IMR-90 (cell line): ENCODE measurements at regions not wholly inside any gene's neighbourhood (a gene's known extent, or its start where the extent isn't known, plus 50 kb on each side); places are given as distances from the start of the nearest gene placed in this dataset.

ENCODE experiments used
- ATAC-seq: fragments of 200-7000 bp; cut with Tn5 transposase; 2 replicates; pipeline ENCODE4 v1.9.1; 2020; ENCODE audit warnings: low read depth, mild to moderate bottlenecking, moderate library complexity
- BruUV-seq: library from RNA; stranded (reverse); fragments of 400-500 nt; replicated peaks from 2 replicates; lab custom pipeline; 2021; lab: Mats Ljungman, UMichigan
- CTCF ChIA-PET: fragments of 300-600 bp; formaldehyde crosslinking; extraction: SDS; loops from one replicate; lab custom pipeline; 2021; ENCODE audit warnings: antibody characterized with exemption; lab: Yijun Ruan, JAX
- POLR2A ChIA-PET: fragments of 300-600 bp; sonication (Branson Sonifier 250); formaldehyde crosslinking; loops from one replicate; lab custom pipeline; 2022; ENCODE audit warnings: antibody characterized with exemption; ENCODE audit not compliant: unreplicated experiment; lab: Charles Lee
- DNase-seq: peaks from one replicate; pipeline ENCODE4 v3.0.0; 2013
- H2AFZ ChIP-seq: replicated peaks from 2 replicates; pipeline ENCODE3; 2013; ENCODE audit warnings: low read length, mild to moderate bottlenecking; ENCODE audit not compliant: poor library complexity
- H2AK5ac ChIP-seq: 2 replicates; pipeline ENCODE4 v1.6.1; 2013; ENCODE audit warnings: low read depth, low read length, inconsistent platforms
- H2AK9ac ChIP-seq: replicated peaks from 2 replicates; pipeline ENCODE3; 2013; ENCODE audit warnings: mild to moderate bottlenecking, low read depth, low read length, moderate library complexity; ENCODE audit not compliant: poor library complexity
- H2BK120ac ChIP-seq: 2 replicates; pipeline ENCODE4 v1.6.1; 2013; ENCODE audit warnings: low read depth, low read length, inconsistent platforms
- H2BK15ac ChIP-seq: 3 replicates; pipeline ENCODE4 v1.6.1; 2013; ENCODE audit warnings: low read depth, low read length, inconsistent platforms
- H2BK20ac ChIP-seq: 2 replicates; pipeline ENCODE4 v1.6.1; 2013; ENCODE audit warnings: low read depth, mild to moderate bottlenecking, inconsistent platforms, low read length, moderate library complexity
- H2BK5ac ChIP-seq: 2 replicates; pipeline ENCODE4 v1.6.1; 2013; ENCODE audit warnings: mild to moderate bottlenecking, low read depth, low read length, inconsistent platforms; ENCODE audit not compliant: poor library complexity, severe bottlenecking
- H3K14ac ChIP-seq: replicated peaks from 2 replicates; pipeline ENCODE4 v1.6.1; 2013; ENCODE audit warnings: low read depth, low read length, inconsistent platforms
- H3K18ac ChIP-seq: 2 replicates; pipeline ENCODE4 v1.6.1; 2013; ENCODE audit warnings: low read depth, low read length, control low read depth
- H3K23ac ChIP-seq: 2 replicates; pipeline ENCODE4 v1.6.1; 2013; ENCODE audit warnings: low read depth, low read length, inconsistent platforms
- H3K27ac ChIP-seq: 2 replicates; pipeline ENCODE4 v1.5.1; 2013; ENCODE audit warnings: mild to moderate bottlenecking, control low read depth, low read length; ENCODE audit not compliant: insufficient read depth
- H3K27me3 ChIP-seq: 2 replicates; pipeline ENCODE4 v1.6.1; 2013; ENCODE audit warnings: low read length; ENCODE audit not compliant: control insufficient read depth, insufficient read depth
- H3K36me3 ChIP-seq: 2 replicates; pipeline ENCODE4 v1.6.1; 2013; ENCODE audit warnings: low read length, mixed read lengths; ENCODE audit not compliant: control insufficient read depth, insufficient read depth
- H3K4ac ChIP-seq: 2 replicates; pipeline ENCODE4 v1.6.1; 2013; ENCODE audit warnings: low read depth, low read length, inconsistent platforms
- H3K4me1 ChIP-seq: 2 replicates; pipeline ENCODE4 v1.6.1; 2013; ENCODE audit warnings: low read length, mixed read lengths; ENCODE audit not compliant: control insufficient read depth, insufficient read depth
- H3K4me2 ChIP-seq: 2 replicates; pipeline ENCODE4 v1.6.1; 2013; ENCODE audit warnings: low read depth, mild to moderate bottlenecking, control low read depth, low read length, moderate library complexity
- H3K4me3 ChIP-seq: 2 replicates; pipeline ENCODE4 v1.5.1; 2013; ENCODE audit warnings: low read depth, mild to moderate bottlenecking, control low read depth, low read length, moderate library complexity; ENCODE audit not compliant: insufficient read depth
- H3K56ac ChIP-seq: 2 replicates; pipeline ENCODE4 v1.6.1; 2013; ENCODE audit warnings: low read length, inconsistent platforms; ENCODE audit not compliant: insufficient read depth; ENCODE audit errors: extremely low read depth
- H3K79me1 ChIP-seq, 2 experiments: 2 replicates each; pipeline ENCODE4 v1.6.1; 2013; ENCODE audit warnings: low read length in 2 of 2, inconsistent platforms in 1 of 2, low read depth in 1 of 2
- H3K9ac ChIP-seq: 2 replicates; pipeline ENCODE4 v1.6.1; 2013; ENCODE audit warnings: low read depth, low read length, control low read depth
- H3K9me1 ChIP-seq: 2 replicates; pipeline ENCODE4 v1.6.1; 2013; ENCODE audit warnings: low read length, inconsistent platforms; ENCODE audit not compliant: insufficient read depth
- H3K9me3 ChIP-seq: 2 replicates; pipeline ENCODE4 v1.6.1; 2013; ENCODE audit warnings: low read length; ENCODE audit not compliant: control insufficient read depth, insufficient read depth
- H4K20me1 ChIP-seq: 2 replicates; pipeline ENCODE4 v1.6.1; 2013; ENCODE audit warnings: low read length, inconsistent platforms; ENCODE audit not compliant: insufficient read depth
- H4K5ac ChIP-seq: 2 replicates; pipeline ENCODE4 v1.6.1; 2013; ENCODE audit warnings: mild to moderate bottlenecking, low read depth, low read length, control low read depth
- H4K8ac ChIP-seq, 2 experiments: 2 replicates each; pipeline ENCODE4 v1.6.1; 2013; ENCODE audit warnings: low read depth in 2 of 2, low read length in 2 of 2, control low read depth in 1 of 2, inconsistent platforms in 1 of 2
- H4K91ac ChIP-seq: 2 replicates; pipeline ENCODE4 v1.6.1; 2013; ENCODE audit warnings: low read depth, low read length, inconsistent platforms; ENCODE audit not compliant: insufficient read depth
- BHLHE40 ChIP-seq: fragments of 150-350 bp; IDR thresholded peaks from 2 replicates; pipeline ENCODE4 v1.6.1; 2016; ENCODE audit warnings: mild to moderate bottlenecking, low read depth, low read length
- MAFK ChIP-seq: IDR thresholded peaks from 2 replicates; pipeline ENCODE4 v1.6.1; 2012; ENCODE audit warnings: low read depth, low read length, improper control_type of control experiment
- NFE2L2 ChIP-seq: fragments of 150-350 bp; IDR thresholded peaks from 2 replicates; pipeline ENCODE4 v1.6.1; 2016; ENCODE audit warnings: low read depth, mild to moderate bottlenecking, low read length
- RAD21 ChIP-seq: IDR thresholded peaks from 2 replicates; pipeline ENCODE4 v1.6.1; 2012; ENCODE audit warnings: low read length, improper control_type of control experiment
- RCOR1 ChIP-seq: IDR thresholded peaks from 2 replicates; pipeline ENCODE4 v1.6.1; 2012; ENCODE audit warnings: mild to moderate bottlenecking, low read length, improper control_type of control experiment; ENCODE audit not compliant: insufficient replicate concordance
- SMC3 ChIP-seq: fragments of 150-350 bp; IDR thresholded peaks from 2 replicates; pipeline ENCODE4 v1.6.1; 2016; ENCODE audit warnings: low read depth, mild to moderate bottlenecking, antibody characterized with exemption, low read length, moderate library complexity
- WGBS, 2 experiments: methylation state at CpG; one replicate each; pipeline versions ENCODE4 v1.1.5 to v1.1.7; 2013; ENCODE audit warnings: missing lambda C conversion rate in 2 of 2; ENCODE audit not compliant: insufficient read length in 1 of 2; ENCODE audit errors: extremely low coverage in 2 of 2; 5-methylcytosine and 5-hydroxymethylcytosine counted together
- dilution Hi-C: fragments of 300-500 bp; cut with HindIII; formaldehyde crosslinking; loops from one replicate; pipeline ENCODE4 v1.14.3; 2018; ENCODE audit warnings: low sequenced_read_pairs; ENCODE audit not compliant: unreplicated experiment
- in situ Hi-C: fragments of 300-500 bp; cut with MboI; formaldehyde crosslinking; loops from 3 replicates; pipeline ENCODE4 v1.14.3; 2019; ENCODE audit warnings: low sequenced_read_pairs, inconsistent platforms, mixed read lengths
- intact Hi-C: fragments of 100-400 bp; cut with micrococcal nuclease; formaldehyde crosslinking; loops from 2 replicates; pipeline ENCODE4 v1.10.0; 2022
- TF ChIP-seq, protein P1 (sequence below): fragments of 150-350 bp; IDR thresholded peaks from 2 replicates; pipeline ENCODE4 v1.6.1; 2017; ENCODE audit warnings: mild to moderate bottlenecking, antibody characterized with exemption, low read length, low read depth

GRCh38 chrX:149275836-149276235 lies 229.3 kb downstream of the IDS start:
- Histone ChIP-seq H3K18ac (no peak overlapping the region), H3K4me1 (no peaks in the 10 kb centered on the region), H3K56ac (no peak overlapping the region), H3K23ac (no peak overlapping the region), H4K20me1 (no peaks in the 10 kb centered on the region), H3K4me2 (no peak overlapping the region), H3K36me3 (no peaks in the 10 kb centered on the region), H2AFZ (no peak overlapping the region), H4K8ac (no peak overlapping the region), H3K9ac (no peak overlapping the region), H3K27me3 (no peaks in the 10 kb centered on the region), H4K91ac (no peak overlapping the region), H2BK20ac (no peak overlapping the region), H2BK120ac (no peak overlapping the region), H3K27ac (no peak overlapping the region), H2AK9ac (no peak overlapping the region), H3K14ac (no peak overlapping the region), H3K4ac (no peak overlapping the region), H3K4me3 (no peak overlapping the region), H3K79me1 (no peaks in the 10 kb centered on the region), H4K5ac (no peak overlapping the region), H3K9me1 (no peaks in the 10 kb centered on the region), H3K9me3 (no peaks in the 10 kb centered on the region), H2AK5ac (no peak overlapping the region), H2BK15ac (no peak overlapping the region), H2BK5ac (no peak overlapping the region)
- TF ChIP-seq SMC3 (no peak), BHLHE40 (no peak), MAFK (no peak), RCOR1 (no peak), NFE2L2 (no peak), RAD21 (no peak)
- TF ChIP-seq, protein P1, sequence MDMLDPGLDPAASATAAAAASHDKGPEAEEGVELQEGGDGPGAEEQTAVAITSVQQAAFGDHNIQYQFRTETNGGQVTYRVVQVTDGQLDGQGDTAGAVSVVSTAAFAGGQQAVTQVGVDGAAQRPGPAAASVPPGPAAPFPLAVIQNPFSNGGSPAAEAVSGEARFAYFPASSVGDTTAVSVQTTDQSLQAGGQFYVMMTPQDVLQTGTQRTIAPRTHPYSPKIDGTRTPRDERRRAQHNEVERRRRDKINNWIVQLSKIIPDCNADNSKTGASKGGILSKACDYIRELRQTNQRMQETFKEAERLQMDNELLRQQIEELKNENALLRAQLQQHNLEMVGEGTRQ = no peak
- in situ Hi-C loops (loop anchor here (25.0 kb wide), 1 partner anchor 1239 kb away; no protein-coding TSS in a partner anchor), intact Hi-C loops (no loop called here), dilution Hi-C loops (no loop called here)
- 20% methylated on average over 1 of the region's 2 CpGs; no CpG with 5 or more reads in 1 of the 2 experiments for whole genome bisulfite sequencing, 2 experiments
- BruUV-seq = no TSS peak
- DNase-seq = no peak
- ChIA-PET CTCF (no interaction called here), POLR2A (no interaction called here)
- ATAC-seq = no peak
